Neural progenitor cell (in vitro differentiated cells): ENCODE measurements at regions not wholly inside any gene's neighbourhood (a gene's known extent, or its start where the extent isn't known, plus 50 kb on each side); places are given as distances from the start of the nearest gene placed in this dataset.
"Not testable (repeated sequence)": the region's sequence is repeated elsewhere in the genome, so short reads cannot be mapped to it uniquely, and the experiment has no call there.

Source experiments
- CTCF ChIP-seq: fragments of 200-600 bp; sonication (generic); IDR thresholded peaks from 2 replicates; pipeline ENCODE4 v1.5.1; 2017; ENCODE audit warnings: antibody characterized with exemption, mild to moderate bottlenecking
- EZH2phosphoT487 ChIP-seq: fragments of 200-600 bp; sonication (generic); IDR thresholded peaks from 2 replicates; pipeline ENCODE4 v1.6.1; 2017; ENCODE audit warnings: antibody characterized with exemption

GRCh38 chr16:22662958-22663357, 151.0 kb upstream of the HS3ST2 start:
- TF ChIP-seq EZH2phosphoT487, CTCF: not testable (repeated sequence)
